DND-41 (cell line): ENCODE measurements at regions not wholly inside any gene's neighbourhood (a gene's known extent, or its start where the extent isn't known, plus 50 kb on each side); places are given as distances from the start of the nearest gene placed in this dataset.

Experiments
- ATAC-seq: fragments of 200-7000 bp; cut with Tn5 transposase; 3 replicates; pipeline ENCODE4 v1.9.1; 2021; ENCODE audit warnings: low read depth; ENCODE audit not compliant: insufficient read depth
- DNase-seq: peaks from one replicate; pipeline ENCODE4 v3.0.0-alpha.2; 2020
- H2AFZ ChIP-seq: 2 replicates; pipeline ENCODE4 v1.6.0; 2012; ENCODE audit warnings: low read depth, low read length
- H3K27ac ChIP-seq: 2 replicates; pipeline ENCODE4 v1.5.1; 2012; ENCODE audit warnings: low read length, inconsistent platforms
- H3K27me3 ChIP-seq: fragments of 200-600 bp; sonication (generic); 2 replicates; pipeline ENCODE4 v1.6.0; 2012; ENCODE audit warnings: low read length, mild to moderate bottlenecking, inconsistent platforms; ENCODE audit not compliant: insufficient read depth, poor library complexity
- H3K36me3 ChIP-seq: 2 replicates; pipeline ENCODE4 v1.5.1; 2012; ENCODE audit warnings: low read length, inconsistent platforms; ENCODE audit not compliant: insufficient read depth
- H3K4me1 ChIP-seq: 2 replicates; pipeline ENCODE4 v1.5.1; 2012; ENCODE audit warnings: mild to moderate bottlenecking, low read length; ENCODE audit not compliant: insufficient read depth
- H3K4me2 ChIP-seq: 2 replicates; pipeline ENCODE4 v1.6.0; 2012; ENCODE audit warnings: mild to moderate bottlenecking, moderate library complexity, low read length, inconsistent platforms; ENCODE audit not compliant: insufficient read depth
- H3K4me3 ChIP-seq, 2 experiments: fragments of 200-600 bp in 1 of 2; shearing (Covaris generic) in 1 of 2; 2 replicates each; pipeline ENCODE4 v1.5.1; 2012 to 2016; ENCODE audit warnings: inconsistent platforms in 2 of 2, low read length in 2 of 2, mild to moderate bottlenecking in 2 of 2, low read depth in 1 of 2, moderate library complexity in 1 of 2
- H3K79me2 ChIP-seq: 2 replicates; pipeline ENCODE4 v1.6.0; 2012; ENCODE audit warnings: low read length, inconsistent platforms; ENCODE audit not compliant: insufficient read depth
- H3K9ac ChIP-seq: 2 replicates; pipeline ENCODE4 v1.6.0; 2012; ENCODE audit warnings: low read depth, mild to moderate bottlenecking, inconsistent platforms, low read length, moderate library complexity
- H3K9me3 ChIP-seq: 2 replicates; pipeline ENCODE4 v1.5.1; 2012; ENCODE audit warnings: low read length, moderate library complexity, mild to moderate bottlenecking, inconsistent platforms; ENCODE audit not compliant: insufficient read depth, severe bottlenecking
- H4K20me1 ChIP-seq: 2 replicates; pipeline ENCODE4 v1.6.0; 2012; ENCODE audit warnings: low read length; ENCODE audit not compliant: insufficient read depth
- CTCF ChIP-seq: IDR thresholded peaks from 2 replicates; pipeline ENCODE4 v1.5.1; 2012; ENCODE audit warnings: borderline replicate concordance, low read length, moderate library complexity, mild to moderate bottlenecking; ENCODE audit not compliant: poor library complexity, severe bottlenecking; ENCODE audit errors: extremely low read depth
- EZH2 ChIP-seq: IDR thresholded peaks from 3 replicates; pipeline ENCODE4 v1.6.1; 2012; ENCODE audit warnings: borderline replicate concordance, low read depth, mild to moderate bottlenecking, moderate library complexity, low read length, inconsistent platforms; ENCODE audit not compliant: severe bottlenecking

- no peak for DNase-seq
Measured at GRCh38 chr1:213728593-213729536, 258.9 kb upstream of the PROX1 start.

GRCh38 chr1:213733705-213734104, 254.1 kb upstream of the PROX1 start:
- Histone ChIP-seq H3K79me2 (no peaks in the 10 kb centered on the region), H2AFZ (no peak overlapping the region), H3K27me3 (no peaks in the 10 kb centered on the region), H3K4me3 (no peak overlapping the region), H3K36me3 (no peaks in the 10 kb centered on the region), H3K9ac (no peak overlapping the region), H3K4me1 (no peaks in the 10 kb centered on the region), H4K20me1 (no peaks in the 10 kb centered on the region), H3K4me2 (no peak overlapping the region), H3K27ac (no peak overlapping the region), H3K9me3 (no peaks in the 10 kb centered on the region)
- ATAC-seq (no peak), DNase-seq (no peak)
- no peak for TF ChIP-seq EZH2
- TF ChIP-seq CTCF: no peak

More at GRCh38 chr1:213728593-213729536, 258.9 kb upstream of the PROX1 start:
- no peaks in the 10 kb centered on the region for H4K20me1 ChIP-seq
- no peaks in the 10 kb centered on the region for H3K79me2 ChIP-seq
- no peak overlapping the region for H3K27ac ChIP-seq
- no peak overlapping the region; the same call in 1 of the 2 replicates for H2AFZ ChIP-seq
- ATAC-seq: no peak
- TF ChIP-seq EZH2 (no peak), CTCF (no peak)
- no peaks in the 10 kb centered on the region for H3K9me3 ChIP-seq
- H3K4me1 ChIP-seq: peaks cover 17% of the 10 kb centered on the region
- H3K9ac ChIP-seq: no peak overlapping the region
- H3K4me3 ChIP-seq: no peak overlapping the region
- H3K27me3 ChIP-seq: no peaks in the 10 kb centered on the region
- H3K4me2 ChIP-seq: no peak overlapping the region
- H3K36me3 ChIP-seq: no peaks in the 10 kb centered on the region

GRCh38 chr1:213737398-213738035, 250.3 kb upstream of the PROX1 start:
- no peaks in the 10 kb centered on the region for H3K27me3 ChIP-seq
- TF ChIP-seq EZH2 (no peak), CTCF (no peak)
- no peak overlapping the region for H3K4me2 ChIP-seq
- DNase-seq (no peak), ATAC-seq (no peak)
- H3K79me2 ChIP-seq: no peaks in the 10 kb centered on the region
- H4K20me1 ChIP-seq: no peaks in the 10 kb centered on the region
- H3K4me3 ChIP-seq: no peak overlapping the region
- H3K4me1 ChIP-seq: no peaks in the 10 kb centered on the region
- H3K27ac ChIP-seq: no peak overlapping the region
- no peak overlapping the region for H2AFZ ChIP-seq
- no peaks in the 10 kb centered on the region for H3K9me3 ChIP-seq
- H3K9ac ChIP-seq: no peak overlapping the region
- no peaks in the 10 kb centered on the region for H3K36me3 ChIP-seq
